Mesenchymal stem cell (in vitro differentiated cells and primary cell): ENCODE measurements at regions not wholly inside any gene's neighbourhood (a gene's known extent, or its start where the extent isn't known, plus 50 kb on each side); places are given as distances from the start of the nearest gene placed in this dataset.

Experiments
- DNase-seq: peaks from one replicate; pipeline ENCODE4 v3.0.0-alpha.2; 2013
- H2AFZ ChIP-seq: one replicate; pipeline ENCODE4 v1.6.1; 2013; ENCODE audit warnings: low read depth, mild to moderate bottlenecking, control low read depth, inconsistent platforms, low read length, moderate library complexity
- H2AK5ac ChIP-seq: 2 replicates; pipeline ENCODE4 v1.6.1; 2013; ENCODE audit warnings: low read length, moderate library complexity, mild to moderate bottlenecking, inconsistent platforms; ENCODE audit not compliant: severe bottlenecking
- H2BK120ac ChIP-seq: one replicate; pipeline ENCODE4 v1.6.1; 2013; ENCODE audit warnings: low read depth, mild to moderate bottlenecking, inconsistent platforms, low read length, moderate library complexity
- H2BK12ac ChIP-seq, 2 experiments: one replicate each; pipeline ENCODE4 v1.6.1; 2013; ENCODE audit warnings: inconsistent platforms in 2 of 2, low read length in 2 of 2, mild to moderate bottlenecking in 2 of 2, moderate library complexity in 2 of 2, control low read depth in 1 of 2
- H2BK15ac ChIP-seq: one replicate; pipeline ENCODE4 v1.6.1; 2013; ENCODE audit warnings: mild to moderate bottlenecking, low read depth, inconsistent platforms; ENCODE audit not compliant: poor library complexity, severe bottlenecking
- H2BK5ac ChIP-seq: 2 replicates; pipeline ENCODE4 v1.6.1; 2013; ENCODE audit warnings: low read depth, mild to moderate bottlenecking, low read length, control low read depth, inconsistent platforms; ENCODE audit not compliant: poor library complexity, severe bottlenecking
- H3K14ac ChIP-seq, 2 experiments: one replicate each; pipeline ENCODE4 v1.6.1; 2013; ENCODE audit warnings: inconsistent platforms in 2 of 2, low read length in 2 of 2, control low read depth in 1 of 2, mild to moderate bottlenecking in 1 of 2, moderate library complexity in 1 of 2
- H3K18ac ChIP-seq, 2 experiments: one replicate each; pipeline ENCODE4 v1.6.1; 2013; ENCODE audit warnings: inconsistent platforms in 2 of 2, low read length in 2 of 2, control low read depth in 1 of 2, low read depth in 1 of 2, mild to moderate bottlenecking in 1 of 2
- H3K23ac ChIP-seq, 2 experiments: one replicate each; pipeline ENCODE4 v1.6.1; 2013; ENCODE audit warnings: inconsistent platforms in 2 of 2, low read length in 2 of 2, mild to moderate bottlenecking in 2 of 2, moderate library complexity in 2 of 2, control low read depth in 1 of 2
- H3K27ac ChIP-seq: 2 replicates; pipeline ENCODE4 v1.5.1; 2013; ENCODE audit warnings: mild to moderate bottlenecking, moderate library complexity, low read length, control low read depth, inconsistent platforms; ENCODE audit not compliant: poor library complexity, severe bottlenecking
- H3K27me3 ChIP-seq, 2 experiments: 2 replicates each; pipeline versions ENCODE4 v1.6.1 to v1.7.0; 2013; ENCODE audit warnings: low read length in 2 of 2, mild to moderate bottlenecking in 2 of 2, moderate library complexity in 2 of 2, control low read depth in 1 of 2, inconsistent platforms in 1 of 2; ENCODE audit not compliant: control insufficient read depth in 1 of 2, insufficient read depth in 1 of 2
- H3K36me3 ChIP-seq, 2 experiments: 2 replicates each; pipeline versions ENCODE4 v1.6.1 to v1.7.0; 2013; ENCODE audit warnings: low read length in 2 of 2, control low read depth in 1 of 2, inconsistent platforms in 1 of 2, low read depth in 1 of 2, mild to moderate bottlenecking in 1 of 2; ENCODE audit not compliant: insufficient read depth in 2 of 2, control insufficient read depth in 1 of 2
- H3K4ac ChIP-seq, 2 experiments: one replicate each; pipeline ENCODE4 v1.6.1; 2013; ENCODE audit warnings: inconsistent platforms in 2 of 2, low read length in 2 of 2, mild to moderate bottlenecking in 2 of 2, moderate library complexity in 2 of 2, control low read depth in 1 of 2, low read depth in 1 of 2
- H3K4me1 ChIP-seq: 2 replicates; pipeline ENCODE4 v1.6.1; 2013; ENCODE audit warnings: low read depth, low read length, control low read depth; ENCODE audit not compliant: control insufficient read depth, insufficient read depth
- H3K4me2 ChIP-seq: 2 replicates; pipeline ENCODE4 v1.6.1; 2013; ENCODE audit warnings: low read length, mild to moderate bottlenecking, inconsistent platforms; ENCODE audit not compliant: poor library complexity, severe bottlenecking
- H3K4me3 ChIP-seq, 2 experiments: 2 replicates each; pipeline versions ENCODE4 v1.5.1 to v1.7.0; 2013; ENCODE audit warnings: low read length in 2 of 2, mild to moderate bottlenecking in 2 of 2, control low read depth in 1 of 2, low read depth in 1 of 2; ENCODE audit not compliant: insufficient read depth in 1 of 2
- H3K79me1 ChIP-seq: replicated peaks from 2 replicates; pipeline ENCODE4 v1.6.1; 2013; ENCODE audit warnings: mild to moderate bottlenecking, control low read depth, low read length, inconsistent platforms; ENCODE audit not compliant: poor library complexity, severe bottlenecking
- H3K9ac ChIP-seq: 2 replicates; pipeline ENCODE4 v1.7.0; 2013; ENCODE audit warnings: mild to moderate bottlenecking, low read length, moderate library complexity
- H3K9me3 ChIP-seq: 2 replicates; pipeline ENCODE4 v1.7.0; 2013; ENCODE audit warnings: mild to moderate bottlenecking, low read length; ENCODE audit not compliant: control insufficient read depth
- H4K8ac ChIP-seq: one replicate; pipeline ENCODE4 v1.6.1; 2013; ENCODE audit warnings: inconsistent platforms, mild to moderate bottlenecking, low read length, moderate library complexity
- H4K91ac ChIP-seq: one replicate; pipeline ENCODE4 v1.6.1; 2013; ENCODE audit warnings: mild to moderate bottlenecking, low read length, inconsistent platforms
- WGBS: methylation state at CpG from one replicate; pipeline ENCODE4 v1.1.7; 2013; ENCODE audit warnings: mixed read lengths; 5-methylcytosine and 5-hydroxymethylcytosine counted together

DNA sequence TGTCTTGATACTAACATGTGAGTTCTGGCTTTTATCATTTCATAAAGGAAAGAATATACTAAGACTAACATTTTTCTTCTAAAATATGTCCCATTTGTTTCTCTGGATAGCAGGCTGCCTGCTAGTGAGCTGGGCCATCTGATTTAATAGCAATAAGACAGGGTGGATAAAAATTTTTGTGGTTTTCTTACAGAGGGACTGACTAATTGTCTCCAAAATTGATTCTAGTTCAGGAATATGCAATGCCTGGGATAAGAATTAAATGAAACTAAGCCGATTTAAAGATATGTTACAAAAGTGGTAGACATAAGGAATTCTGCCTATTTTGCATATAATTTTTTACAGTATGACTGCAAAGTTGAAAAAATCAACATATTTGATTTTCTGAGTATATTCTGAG lies 252.9 kb upstream of the NAV3 start:
- Histone ChIP-seq H3K79me1 (no peaks in the 10 kb centered on the region), H2BK5ac (no peak overlapping the region), H3K4me2 (no peak overlapping the region), H3K36me3 (peaks cover 0 to 7% of the 10 kb centered on the region in 2 experiments), H3K27me3 (no peaks in the 10 kb centered on the region), H2AFZ (no peak overlapping the region), H3K4me3 (peak overlapping the region in 1 of 2 experiments; percentile 61), H2BK12ac (no peak overlapping the region), H3K14ac (no peak overlapping the region), H2BK15ac (no peak overlapping the region), H3K4ac (no peak overlapping the region), H4K8ac (no peak overlapping the region), H3K27ac (no peak overlapping the region), H3K9me3 (no peaks in the 10 kb centered on the region), H2BK120ac (no peak overlapping the region), H3K9ac (peak overlapping the region; percentile 62), H3K4me1 (peaks cover 2% of the 10 kb centered on the region), H4K91ac (no peak overlapping the region), H2AK5ac (no peak overlapping the region), H3K23ac (no peak overlapping the region), H3K18ac (no peak overlapping the region)
- no peak for DNase-seq
- WGBS: no CpG with 5 or more reads among the region's 1 CpG

GRCh38 chr12:77575376-77575919 lies 255.2 kb upstream of the NAV3 start:
- H3K4me3 ChIP-seq: no peak overlapping the region
- no peaks in the 10 kb centered on the region for H3K27me3 ChIP-seq
- H2AK5ac ChIP-seq: no peak overlapping the region
- no peak overlapping the region for H3K4me2 ChIP-seq
- 100% methylated on average over 1 of the region's 2 CpGs for WGBS
- no peak overlapping the region for H2BK15ac ChIP-seq
- H3K14ac ChIP-seq: no peak overlapping the region
- no peak overlapping the region for H2BK120ac ChIP-seq
- H3K36me3 ChIP-seq: peaks cover 0 to 7% of the 10 kb centered on the region in 2 experiments
- H3K9ac ChIP-seq: no peak overlapping the region
- H2BK12ac ChIP-seq: no peak overlapping the region
- no peak for DNase-seq
- no peaks in the 10 kb centered on the region for H3K79me1 ChIP-seq
- no peak overlapping the region for H2BK5ac ChIP-seq
- no peak overlapping the region for H3K18ac ChIP-seq
- no peak overlapping the region for H2AFZ ChIP-seq
- H3K4ac ChIP-seq: no peak overlapping the region
- no peak overlapping the region for H3K23ac ChIP-seq
- H3K27ac ChIP-seq: no peak overlapping the region
- no peak overlapping the region for H4K91ac ChIP-seq
- H3K4me1 ChIP-seq: peaks cover 2% of the 10 kb centered on the region
- H4K8ac ChIP-seq: no peak overlapping the region
- H3K9me3 ChIP-seq: no peaks in the 10 kb centered on the region

GRCh38 chr12:77572371-77572770 lies 258.3 kb upstream of the NAV3 start:
- Histone ChIP-seq H2AK5ac (no peak overlapping the region), H3K23ac (no peak overlapping the region), H3K4ac (no peak overlapping the region), H3K4me3 (no peak overlapping the region), H3K4me2 (no peak overlapping the region), H3K14ac (no peak overlapping the region), H3K27me3 (no peaks in the 10 kb centered on the region), H3K18ac (no peak overlapping the region), H3K9me3 (no peaks in the 10 kb centered on the region), H2BK15ac (no peak overlapping the region), H3K79me1 (no peaks in the 10 kb centered on the region), H3K36me3 (peaks cover 0 to 7% of the 10 kb centered on the region in 2 experiments), H2BK120ac (no peak overlapping the region), H2BK5ac (no peak overlapping the region), H4K91ac (no peak overlapping the region), H2BK12ac (no peak overlapping the region), H3K9ac (no peak overlapping the region), H3K4me1 (no peaks in the 10 kb centered on the region), H4K8ac (no peak overlapping the region), H2AFZ (no peak overlapping the region), H3K27ac (no peak overlapping the region)
- 79% methylated on average over 3 of the region's 3 CpGs for WGBS
- no peak for DNase-seq

DNA sequence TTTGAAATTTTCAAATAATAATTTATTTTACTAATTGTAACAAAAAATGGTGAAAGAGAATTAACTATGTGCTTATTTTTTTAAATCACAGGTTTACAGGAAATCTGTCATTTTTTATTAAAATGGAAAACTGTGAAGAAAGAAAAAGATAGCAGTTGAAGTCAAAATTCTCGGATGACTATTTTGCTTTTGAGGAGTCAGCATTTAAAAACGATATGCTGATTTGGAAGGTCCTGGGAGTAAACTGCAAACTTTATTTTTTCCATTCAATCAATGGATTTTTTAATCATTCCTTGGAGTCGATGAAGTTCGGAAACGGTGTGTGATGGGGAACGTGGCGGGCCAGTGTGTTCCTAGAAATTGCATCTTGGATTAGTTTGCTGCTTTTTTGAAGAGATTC lies 258.9 kb upstream of the NAV3 start:
- Histone ChIP-seq H3K27me3 (no peaks in the 10 kb centered on the region), H4K8ac (no peak overlapping the region), H3K14ac (no peak overlapping the region), H2BK12ac (no peak overlapping the region), H3K79me1 (no peaks in the 10 kb centered on the region), H3K23ac (no peak overlapping the region), H2BK120ac (no peak overlapping the region), H3K18ac (no peak overlapping the region), H2BK5ac (no peak overlapping the region), H3K27ac (no peak overlapping the region), H3K9me3 (no peaks in the 10 kb centered on the region), H2AK5ac (no peak overlapping the region), H2AFZ (no peak overlapping the region), H4K91ac (no peak overlapping the region), H2BK15ac (no peak overlapping the region), H3K4me2 (no peak overlapping the region), H3K9ac (no peak overlapping the region), H3K4me1 (no peaks in the 10 kb centered on the region), H3K36me3 (peaks cover 0 to 7% of the 10 kb centered on the region in 2 experiments), H3K4ac (no peak overlapping the region), H3K4me3 (no peak overlapping the region)
- WGBS: 97% methylated on average over 7 of the region's 7 CpGs
- DNase-seq: no peak
